GM12875 (cell line): ENCODE measurements at regions not wholly inside any gene's neighbourhood (a gene's known extent, or its start where the extent isn't known, plus 50 kb on each side); places are given as distances from the start of the nearest gene placed in this dataset.

ENCODE experiments used
- H3K4me3 ChIP-seq: one replicate; pipeline ENCODE4 v1.5.1; 2011; ENCODE audit warnings: low read depth, low read length, control low read depth
- TF ChIP-seq, protein P1 (sequence below): IDR thresholded peaks from 2 replicates; pipeline ENCODE4 v1.5.1; 2011; ENCODE audit warnings: low read depth, mild to moderate bottlenecking, control low read depth, inconsistent platforms, low read length, moderate library complexity, borderline replicate concordance; ENCODE audit not compliant: insufficient read depth

DNA sequence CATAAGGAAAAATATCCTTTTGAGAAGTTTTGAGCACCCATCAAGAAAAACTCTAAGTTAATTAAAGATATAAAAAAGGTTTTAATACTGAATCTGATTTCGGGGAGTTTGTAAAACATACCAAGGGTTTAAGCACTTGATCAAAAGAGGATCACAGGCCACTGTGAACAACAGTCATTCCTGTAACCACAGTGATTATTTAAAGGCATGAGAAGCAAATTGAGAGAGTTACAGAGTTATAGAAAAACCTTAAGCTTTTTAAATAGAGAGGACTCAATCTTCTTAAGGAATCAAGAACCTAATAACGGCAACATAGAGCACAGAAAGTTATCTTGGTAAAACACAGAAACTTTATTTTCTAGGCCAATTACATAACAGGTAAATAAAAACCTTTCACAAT lies 831.6 kb downstream of the C6orf118 start:
- TF ChIP-seq, protein P1, sequence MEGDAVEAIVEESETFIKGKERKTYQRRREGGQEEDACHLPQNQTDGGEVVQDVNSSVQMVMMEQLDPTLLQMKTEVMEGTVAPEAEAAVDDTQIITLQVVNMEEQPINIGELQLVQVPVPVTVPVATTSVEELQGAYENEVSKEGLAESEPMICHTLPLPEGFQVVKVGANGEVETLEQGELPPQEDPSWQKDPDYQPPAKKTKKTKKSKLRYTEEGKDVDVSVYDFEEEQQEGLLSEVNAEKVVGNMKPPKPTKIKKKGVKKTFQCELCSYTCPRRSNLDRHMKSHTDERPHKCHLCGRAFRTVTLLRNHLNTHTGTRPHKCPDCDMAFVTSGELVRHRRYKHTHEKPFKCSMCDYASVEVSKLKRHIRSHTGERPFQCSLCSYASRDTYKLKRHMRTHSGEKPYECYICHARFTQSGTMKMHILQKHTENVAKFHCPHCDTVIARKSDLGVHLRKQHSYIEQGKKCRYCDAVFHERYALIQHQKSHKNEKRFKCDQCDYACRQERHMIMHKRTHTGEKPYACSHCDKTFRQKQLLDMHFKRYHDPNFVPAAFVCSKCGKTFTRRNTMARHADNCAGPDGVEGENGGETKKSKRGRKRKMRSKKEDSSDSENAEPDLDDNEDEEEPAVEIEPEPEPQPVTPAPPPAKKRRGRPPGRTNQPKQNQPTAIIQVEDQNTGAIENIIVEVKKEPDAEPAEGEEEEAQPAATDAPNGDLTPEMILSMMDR: no peak
- H3K4me3 ChIP-seq: no peak overlapping the region

DNA sequence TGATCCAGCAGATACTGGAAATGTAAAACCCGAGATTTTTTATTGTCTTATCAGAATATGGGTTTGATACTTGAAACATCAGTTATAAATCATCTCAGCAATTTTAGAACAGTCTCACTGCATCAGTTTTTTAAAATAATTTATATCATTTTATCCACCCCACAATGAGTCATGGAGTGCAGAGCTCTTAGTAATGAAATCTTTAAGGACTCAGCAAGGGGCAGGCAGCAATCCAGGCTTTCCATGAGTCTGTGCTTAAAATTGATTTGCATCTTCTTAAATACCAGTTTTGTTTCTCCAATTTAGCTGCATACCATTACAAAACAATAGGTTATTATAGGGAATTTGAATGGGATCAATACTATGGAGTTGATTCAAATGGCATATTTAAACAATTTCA lies 832.3 kb downstream of the C6orf118 start:
- H3K4me3 ChIP-seq: no peak overlapping the region
- TF ChIP-seq, protein P1: no peak

DNA sequence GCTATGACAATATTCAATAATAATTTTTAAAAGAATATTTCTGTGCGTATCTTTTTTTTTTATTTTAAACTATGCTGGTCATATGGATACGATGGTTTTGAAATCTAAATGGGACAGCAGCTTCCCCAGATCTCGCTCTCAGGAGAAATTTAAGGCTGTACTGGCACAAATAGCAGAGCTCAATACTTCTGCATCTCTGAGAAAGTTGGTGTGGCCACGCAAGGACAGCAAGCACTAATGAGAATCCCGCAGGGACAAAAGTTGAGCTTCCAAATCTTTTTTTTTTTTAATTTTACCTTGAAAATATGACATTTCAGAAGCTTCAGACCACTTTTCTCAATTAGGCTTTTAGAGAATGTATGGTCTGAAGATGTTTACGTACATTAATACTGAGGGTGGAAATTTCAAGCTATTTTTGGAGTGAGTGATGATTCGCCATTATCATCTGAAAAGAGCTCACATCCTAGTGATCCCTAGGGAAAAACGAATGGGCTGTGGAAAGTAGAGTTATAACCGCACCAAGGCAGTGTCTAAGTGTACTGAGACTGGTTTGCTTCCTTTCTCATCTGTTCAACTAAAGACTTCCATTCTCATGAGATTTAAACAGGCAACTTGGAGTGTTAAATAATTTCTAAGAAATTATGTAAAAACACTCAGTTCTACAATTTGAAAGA lies 840.0 kb downstream of the C6orf118 start:
- no peak overlapping the region for H3K4me3 ChIP-seq

DNA sequence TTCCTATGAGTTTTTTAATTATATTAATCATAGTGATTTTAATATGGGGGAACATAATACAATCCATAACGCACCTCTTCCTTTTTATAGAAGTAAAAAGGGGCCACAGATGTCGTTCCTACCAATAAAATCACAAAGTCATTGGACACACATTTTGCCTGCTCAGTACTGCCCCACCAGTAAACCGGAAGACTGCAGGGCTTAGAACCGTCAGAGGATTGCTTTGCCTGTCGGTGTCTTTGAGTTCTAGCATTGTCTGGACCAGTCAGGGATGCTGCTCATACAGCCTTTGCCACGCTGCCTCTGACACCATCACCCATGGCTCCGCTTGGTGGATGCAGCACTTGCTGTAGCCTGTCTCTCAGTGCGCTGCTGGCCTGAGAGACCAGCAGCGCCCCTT lies 853.6 kb downstream of the C6orf118 start:
- TF ChIP-seq, protein P1: no peak
- no peak overlapping the region for H3K4me3 ChIP-seq

More for the DNA sequence above, 840.0 kb downstream of the C6orf118 start:
- TF ChIP-seq, protein P1: no peak

DNA sequence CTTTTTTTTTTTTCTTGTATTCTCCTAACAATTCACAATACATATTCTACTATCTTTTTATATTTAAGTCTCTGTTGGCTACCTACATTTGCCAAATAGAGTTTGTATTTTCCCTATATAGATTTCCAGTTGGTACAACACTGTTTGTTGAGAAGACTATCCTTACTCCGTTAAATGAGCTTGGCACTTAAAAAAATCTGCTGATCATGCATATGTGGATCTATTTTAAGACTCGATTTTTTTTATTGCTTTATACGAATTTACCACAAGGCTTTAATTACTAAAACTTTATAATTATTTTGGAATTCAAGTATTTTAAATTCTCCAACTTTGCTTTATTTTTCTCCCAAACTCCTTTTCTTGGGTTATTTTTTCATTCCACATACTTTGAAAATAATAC lies 855.6 kb downstream of the C6orf118 start:
- TF ChIP-seq, protein P1: no peak
- H3K4me3 ChIP-seq: no peak overlapping the region

DNA sequence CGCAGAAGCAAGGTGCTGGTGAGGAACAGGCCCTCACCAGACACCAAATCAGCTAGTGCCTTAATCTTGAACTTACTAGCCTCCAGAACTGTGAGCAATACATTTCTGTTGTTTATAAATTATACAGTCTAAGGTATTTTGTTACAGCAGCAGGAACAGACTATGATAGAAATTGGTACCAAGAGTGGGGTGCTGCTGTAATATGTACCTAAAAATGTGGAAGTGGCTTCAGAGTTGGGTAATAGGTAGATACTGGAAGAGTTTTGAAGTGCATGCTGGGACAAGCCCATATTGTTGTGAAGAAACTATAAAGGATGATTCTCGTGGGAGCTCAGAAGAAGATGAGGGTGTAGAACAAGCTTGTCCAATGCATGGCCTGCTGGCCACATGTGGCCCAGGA lies 866.8 kb downstream of the C6orf118 start:
- TF ChIP-seq, protein P1: no peak
- H3K4me3 ChIP-seq: no peak overlapping the region

DNA sequence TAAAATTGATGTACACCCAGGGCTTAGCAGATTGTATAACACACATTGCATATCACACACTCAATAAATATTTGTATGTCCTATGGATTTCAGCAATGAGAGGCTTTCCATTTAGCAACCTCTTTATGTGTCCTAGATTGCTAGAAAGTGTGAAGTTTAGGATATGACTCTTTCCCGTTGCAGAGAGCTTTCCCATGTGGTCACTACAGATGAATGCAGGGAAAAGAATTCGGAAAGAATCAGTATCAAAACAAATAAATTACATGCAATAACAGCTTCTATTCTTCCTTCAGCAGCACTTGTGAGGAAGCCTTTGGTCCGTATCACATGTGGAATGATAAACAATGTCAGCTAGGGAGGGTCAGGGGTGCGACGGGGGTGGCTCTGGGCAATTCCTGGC lies 870.1 kb downstream of the C6orf118 start:
- H3K4me3 ChIP-seq: no peak overlapping the region

More for the DNA sequence above, 870.1 kb downstream of the C6orf118 start:
- TF ChIP-seq, protein P1: no peak
